ENCODE measurements at regions not wholly inside any gene's neighbourhood (a gene's known extent, or its start where the extent isn't known, plus 50 kb on each side); places are given as distances from the start of the nearest gene placed in this dataset.

GRCh38 chr16:72664509-72665408 is 383.2 kb downstream of the ZFHX3 start:
- TF ChIP-seq CTCF (conservative IDR thresholded peaks at IDR 0.05; ENCODE audit: low read depth, low read length) (no peak), EZH2 (IDR thresholded peaks at IDR 0.05; ENCODE audit: low read length, unreplicated experiment) (no peak), EZH2phosphoT487 (IDR thresholded peaks at IDR 0.05; ENCODE audit: borderline replicate concordance, low read length) (no peak)
- H2AFZ ChIP-seq (ENCODE audit: low read length): peak overlapping the region; percentile 94
- no peaks in the 10 kb centered on the region for H3K27me3 ChIP-seq (ENCODE audit: low read length)
- H3K4me2 ChIP-seq (ENCODE audit: low read length): peak overlapping the region; percentile 95
- H3K9ac ChIP-seq (ENCODE audit: low read length): peak overlapping the region; percentile 82
- ATAC-seq (peak; percentile 100), DNase-seq (peak; percentile 94)
- H3K9me2 ChIP-seq (replicated peaks; ENCODE audit: low read length): no peaks in the 10 kb centered on the region
- peak overlapping the region; percentile 54 for H3K27ac ChIP-seq (ENCODE audit: low read length)
- peak overlapping the region; percentile 91 for H3K4me3 ChIP-seq (ENCODE audit: low read length)
- no peaks in the 10 kb centered on the region for H3K36me3 ChIP-seq (ENCODE audit: low read depth, low read length)
- peaks cover 20% of the 10 kb centered on the region for H3K79me2 ChIP-seq (ENCODE audit: low read length)
- H3K9me3 ChIP-seq (ENCODE audit: low read length): no peaks in the 10 kb centered on the region
- no peaks in the 10 kb centered on the region for H3F3A ChIP-seq (ENCODE audit: low read length, unreplicated experiment)
- H4K20me1 ChIP-seq (ENCODE audit: low read length): no peaks in the 10 kb centered on the region
- intact Hi-C loops (cut with micrococcal nuclease): loop anchor here (1.0 to 10.0 kb wide), 4 partner anchors 123 to 390 kb away; no protein-coding TSS in a partner anchor
- peaks cover 4% of the 10 kb centered on the region; the same call in 1 of the 2 replicates for H3K4me1 ChIP-seq (ENCODE audit: insufficient read depth, low read length)
- ChIA-PET POLR2A (ENCODE audit: unreplicated experiment) (interaction anchor here (0.6 kb wide), 1 partner anchor 513 kb away, joined by 3 read pairs; no protein-coding TSS in a partner anchor), CTCF (no interaction called here)
- TSS peak; percentile 79 for BruUV-seq (replicated peaks)

GRCh38 chr16:72664056-72664508 is 383.8 kb downstream of the ZFHX3 start:
- peaks cover 4% of the 10 kb centered on the region; the same call in 1 of the 2 replicates for H3K4me1 ChIP-seq (ENCODE audit: insufficient read depth, low read length)
- CTCF ChIA-PET: interaction anchor here (0.6 kb wide), 1 partner anchor 161 kb away, joined by 3 read pairs; no protein-coding TSS in a partner anchor
- peak; percentile 9 for DNase-seq
- POLR2A ChIA-PET (ENCODE audit: unreplicated experiment): interaction anchor here (0.6 kb wide), 2 partner anchors 383 to 514 kb away, joined by 3 to 8 read pairs; no protein-coding TSS in a partner anchor
- intact Hi-C loops (cut with micrococcal nuclease): loop anchor here (10.0 kb wide), 2 partner anchors 159 to 391 kb away; no protein-coding TSS in a partner anchor
- H3K27me3 ChIP-seq (ENCODE audit: low read length): no peaks in the 10 kb centered on the region
- TF ChIP-seq CTCF (conservative IDR thresholded peaks at IDR 0.05; ENCODE audit: low read depth, low read length) (no peak), EZH2phosphoT487 (IDR thresholded peaks at IDR 0.05; ENCODE audit: borderline replicate concordance, low read length) (no peak), EZH2 (IDR thresholded peaks at IDR 0.05; ENCODE audit: low read length, unreplicated experiment) (no peak)
- ATAC-seq: peak; percentile 8
- no peaks in the 10 kb centered on the region for H4K20me1 ChIP-seq (ENCODE audit: low read length)
- no peaks in the 10 kb centered on the region for H3K36me3 ChIP-seq (ENCODE audit: low read depth, low read length)
- peak overlapping the region; percentile 91 for H3K4me3 ChIP-seq (ENCODE audit: low read length)
- H2AFZ ChIP-seq (ENCODE audit: low read length): peak overlapping the region; percentile 94
- H3K4me2 ChIP-seq (ENCODE audit: low read length): peak overlapping the region; percentile 95
- H3K27ac ChIP-seq (ENCODE audit: low read length): peak overlapping the region; percentile 54
- no peaks in the 10 kb centered on the region for H3K9me3 ChIP-seq (ENCODE audit: low read length)
- H3K9me2 ChIP-seq (replicated peaks; ENCODE audit: low read length): no peaks in the 10 kb centered on the region
- H3F3A ChIP-seq (ENCODE audit: low read length, unreplicated experiment): no peaks in the 10 kb centered on the region
- H3K9ac ChIP-seq (ENCODE audit: low read length): peak overlapping the region; percentile 82
- BruUV-seq (replicated peaks): no TSS peak
- H3K79me2 ChIP-seq (ENCODE audit: low read length): peaks cover 20% of the 10 kb centered on the region
